LoVo (cell line): ENCODE measurements at regions not wholly inside any gene's neighbourhood (a gene's known extent, or its start where the extent isn't known, plus 50 kb on each side); places are given as distances from the start of the nearest gene placed in this dataset.
A peak's percentile ranks its signal among the peaks of the same experiment; 100 is the strongest.
"Not testable (repeated sequence)": the region's sequence is repeated elsewhere in the genome, so short reads cannot be mapped to it uniquely, and the experiment has no call there.

Source experiments
- DNase-seq: peaks from one replicate; pipeline ENCODE4 v3.0.0-alpha.2; 2016; ENCODE audit warnings: low spot score

DNA sequence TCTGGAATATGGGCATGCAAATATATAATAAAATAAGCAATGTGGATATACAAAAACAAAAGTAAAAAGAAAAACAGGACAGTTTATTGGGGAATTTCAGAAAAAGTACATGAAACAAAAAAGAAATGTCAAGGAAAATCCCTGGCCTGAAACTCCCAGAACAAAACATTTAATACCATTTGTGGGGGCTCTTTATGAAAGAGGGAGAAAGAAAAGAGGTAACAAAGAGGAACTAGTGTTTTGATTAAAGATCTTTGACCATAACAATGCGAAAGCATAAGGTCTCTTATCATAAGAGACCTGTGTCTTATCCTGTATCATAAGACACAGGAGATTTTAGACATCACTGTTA, 88.6 kb upstream of the ARID1B start:
- DNase-seq, result no peak

DNA sequence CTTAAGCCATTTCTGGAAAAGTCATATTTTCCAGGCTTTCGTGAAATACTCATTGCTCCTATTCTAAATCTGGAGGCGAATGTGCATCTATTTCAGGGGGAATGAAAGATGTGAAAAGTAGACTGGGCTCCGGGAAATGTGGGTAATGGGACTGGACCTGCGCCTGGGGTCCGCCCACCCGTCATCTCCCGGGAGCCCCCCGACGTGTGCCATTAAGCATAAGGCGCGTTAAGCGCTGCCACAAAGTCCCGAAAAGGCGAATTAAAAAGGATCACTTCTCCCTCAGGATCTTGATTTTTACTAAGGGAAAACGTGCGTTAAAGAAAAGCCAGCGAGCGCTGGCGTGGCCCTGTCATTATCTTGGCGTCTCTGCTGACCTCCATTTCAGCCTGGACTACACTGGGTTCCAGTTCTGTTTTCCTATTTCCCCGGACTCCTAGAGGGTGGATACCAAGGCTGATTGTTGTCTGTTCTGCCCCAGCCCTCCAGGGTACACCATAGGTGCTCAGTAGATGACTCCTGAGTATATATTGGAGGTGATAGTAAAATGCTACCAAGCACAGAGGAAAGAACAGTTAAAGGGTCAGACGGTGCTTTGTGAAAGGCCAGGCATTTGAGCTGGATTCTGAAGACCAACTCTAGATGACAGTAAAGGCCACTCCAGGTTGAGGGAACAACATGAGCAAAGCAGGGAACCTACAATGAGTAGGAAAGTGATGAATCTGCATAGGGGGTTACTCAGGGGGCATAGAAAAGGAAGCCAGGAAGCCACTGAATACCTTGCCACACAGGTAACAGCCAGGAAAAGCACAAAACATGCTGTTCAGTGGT, 89.2 kb upstream of the ARID1B start:
- DNase-seq, result no peak

DNA sequence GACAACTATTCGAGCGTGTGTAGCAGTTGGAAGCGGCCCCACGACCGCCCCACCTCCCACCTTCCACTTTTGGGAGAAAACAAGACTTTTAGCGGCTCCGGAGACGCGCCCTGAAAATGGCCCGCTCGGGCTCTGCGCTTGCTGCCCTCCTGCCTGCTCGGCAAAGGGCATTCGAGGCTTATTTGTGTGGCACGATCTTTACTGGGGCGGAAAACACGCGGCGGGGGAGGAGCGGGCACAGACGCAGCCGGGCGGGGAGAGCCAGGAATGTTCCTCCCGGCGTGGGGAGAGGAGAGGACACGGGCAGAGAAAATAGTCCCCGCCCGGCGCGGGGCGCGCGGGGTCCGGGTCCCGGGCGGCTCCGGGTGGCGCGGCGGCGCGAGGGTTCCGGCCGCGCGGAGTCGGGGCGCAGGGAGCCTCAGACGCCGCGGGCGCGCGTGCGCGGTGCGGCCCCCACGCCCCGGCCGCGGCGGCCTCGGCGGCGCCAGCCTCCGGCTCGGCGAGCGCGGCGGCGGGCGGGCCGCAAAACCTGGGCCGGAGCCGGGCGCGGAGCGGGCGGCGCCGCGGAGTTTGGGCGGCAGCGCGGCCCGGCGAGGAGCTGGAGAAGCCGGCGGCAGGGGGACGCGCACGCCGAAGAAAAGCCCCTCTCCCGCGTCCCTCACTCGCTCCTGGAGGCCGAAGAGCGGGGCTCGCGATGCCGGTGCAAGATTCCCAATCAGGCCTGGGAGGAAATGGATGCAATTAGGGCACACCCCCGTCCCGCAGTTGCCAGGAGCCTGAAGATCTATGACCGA, 90.0 kb upstream of the ARID1B start:
- peak; percentile 84 for DNase-seq

DNA sequence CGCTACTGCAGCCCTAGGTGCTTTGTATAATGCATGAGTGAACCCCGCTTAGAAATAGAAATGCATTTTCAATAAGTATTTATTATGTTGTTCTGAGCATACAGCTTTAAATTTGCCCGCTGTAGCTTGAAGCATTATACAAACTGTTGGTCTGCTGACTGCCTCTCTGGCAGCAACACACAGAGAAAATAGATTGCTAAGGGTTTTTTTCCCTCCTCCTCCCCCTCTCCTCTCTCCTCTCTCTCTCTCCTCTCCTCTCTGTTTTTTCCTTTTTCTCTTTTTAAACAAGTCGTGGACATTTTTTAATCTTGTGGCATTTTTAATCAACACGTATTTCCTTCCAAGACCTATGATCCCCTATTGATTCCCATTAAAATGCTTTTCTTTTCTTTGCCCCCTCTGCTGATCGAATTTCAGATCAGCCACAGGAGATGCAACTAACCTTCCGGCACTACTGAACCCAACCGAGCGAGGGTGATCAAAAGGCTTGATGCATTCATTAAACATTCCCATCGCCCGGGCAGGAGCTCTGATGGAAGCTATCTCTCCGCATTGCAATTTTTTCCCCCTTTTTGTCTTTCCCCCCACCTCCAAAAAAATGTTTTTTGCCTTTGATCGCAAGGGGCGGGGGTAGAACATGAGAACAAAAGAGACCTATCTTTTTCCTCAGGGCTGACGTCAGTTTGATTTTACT, 90.7 kb upstream of the ARID1B start:
- DNase-seq, result peak; percentile 57

DNA sequence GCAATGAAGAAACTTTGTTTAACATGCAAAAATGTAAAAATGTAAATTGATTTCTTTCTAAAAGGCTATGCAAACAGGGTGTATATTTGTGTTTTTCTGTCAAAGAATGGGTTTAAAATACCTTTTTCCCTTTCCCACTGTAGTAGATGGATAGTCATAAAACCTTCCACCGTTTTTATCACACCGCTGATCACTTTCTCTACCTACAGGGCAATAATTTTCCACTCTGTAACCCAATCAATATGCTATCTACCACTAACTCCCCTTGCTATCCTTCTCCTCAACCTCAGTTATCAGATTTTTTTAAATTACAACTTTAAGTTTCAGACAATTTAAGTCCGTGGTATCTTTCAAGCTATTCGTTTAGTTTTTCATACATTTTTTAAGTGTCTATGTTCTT, 91.4 kb upstream of the ARID1B start:
- no peak for DNase-seq

DNA sequence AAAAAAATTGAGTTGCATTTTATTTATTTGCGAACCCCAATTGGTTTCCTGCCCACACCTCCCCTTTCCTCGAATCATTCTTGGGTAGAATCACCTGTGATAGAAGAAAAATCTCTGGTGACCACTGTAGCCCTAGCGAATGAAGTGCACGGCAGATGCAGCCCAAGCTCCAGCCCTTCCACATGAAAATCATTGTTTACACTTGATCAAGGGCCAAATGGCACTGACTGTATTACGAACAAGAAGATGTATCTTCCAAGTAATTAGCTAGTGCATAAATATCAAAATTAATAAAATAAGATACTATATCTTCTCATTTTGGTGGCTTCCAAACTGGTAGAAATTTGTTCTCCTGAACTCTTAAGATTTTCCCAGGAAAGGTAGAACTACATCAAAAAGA, 93.4 kb upstream of the ARID1B start:
- no peak for DNase-seq

DNA sequence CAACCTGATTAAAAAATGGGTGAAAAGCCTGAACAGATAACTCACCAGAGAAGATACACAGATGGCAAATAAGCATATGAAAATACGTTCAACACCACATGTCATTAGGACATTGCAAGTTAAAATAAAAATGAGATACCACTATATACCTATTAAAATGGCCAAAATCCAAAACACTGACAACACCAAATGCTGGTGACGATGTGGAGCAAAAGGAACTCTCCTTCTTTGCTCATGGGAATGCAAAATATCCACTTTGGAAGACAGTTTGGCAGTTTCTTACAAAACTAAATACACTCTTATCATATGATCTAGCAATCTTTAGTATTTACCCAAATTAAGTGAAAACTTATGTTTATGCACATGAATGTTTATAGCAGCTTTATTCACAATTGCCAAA, 100.5 kb upstream of the ARID1B start:
- DNase-seq, result no peak

DNA sequence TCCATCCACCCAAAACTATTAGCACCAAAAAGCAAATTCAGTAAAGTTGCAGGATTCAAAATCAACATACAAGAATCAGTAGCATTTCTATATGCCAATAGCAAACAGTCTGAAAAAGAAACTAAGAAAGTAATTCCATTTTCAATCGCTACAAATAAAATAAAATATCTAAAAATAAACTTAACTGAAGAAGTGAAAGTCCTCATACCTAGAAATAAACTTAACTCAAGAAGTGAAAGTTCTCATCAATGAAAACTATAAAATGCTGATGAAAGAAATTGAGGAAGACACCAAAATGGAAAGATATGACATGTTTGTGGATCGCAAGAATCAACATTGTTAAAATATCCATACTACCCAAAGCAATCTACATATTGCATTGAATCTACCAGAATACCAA, 103.0 kb upstream of the ARID1B start:
- no peak for DNase-seq

DNA sequence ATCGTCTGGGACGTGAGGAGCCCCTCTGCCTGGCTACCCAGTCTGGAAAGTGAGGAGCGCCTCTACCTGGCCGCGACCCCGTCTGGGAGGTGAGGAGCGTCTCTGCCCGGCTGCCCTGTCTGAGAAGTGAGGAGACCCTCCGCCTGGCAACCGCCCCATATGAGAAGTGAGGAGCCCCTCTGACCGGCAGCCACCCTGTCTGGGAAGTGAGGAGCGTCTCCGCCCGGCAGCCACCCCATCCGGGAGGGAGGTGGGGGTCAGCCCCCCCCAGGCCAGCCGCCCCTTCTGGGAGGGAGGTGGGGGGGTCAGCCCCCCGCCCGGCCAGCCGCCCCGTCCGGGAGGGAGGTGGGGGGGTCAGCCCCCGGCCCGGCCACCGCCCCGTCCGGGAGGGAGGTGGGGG, 107.1 kb upstream of the ARID1B start:
- DNase-seq, result not testable (repeated sequence)

DNA sequence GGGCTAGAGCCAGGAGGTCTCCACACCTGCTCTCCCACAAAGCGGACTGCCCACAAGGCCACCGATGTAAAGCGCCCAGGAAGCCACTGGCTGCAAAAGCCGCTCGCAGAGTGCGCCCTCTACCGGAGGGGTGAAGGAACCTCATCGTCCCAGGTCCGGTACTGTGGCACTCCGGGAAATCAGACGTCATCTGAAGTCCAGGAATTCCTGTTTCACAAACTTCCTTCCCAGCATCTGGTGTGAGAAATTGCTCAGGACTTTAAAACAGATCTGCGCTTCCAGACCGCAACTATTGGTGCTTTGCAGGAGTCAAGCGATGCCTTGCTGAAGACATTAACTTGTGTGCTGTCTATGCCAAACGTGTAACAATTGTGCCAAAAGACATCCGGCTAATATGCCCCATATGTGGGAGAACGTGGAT, 115.1 kb upstream of the ARID1B start:
- DNase-seq, result peak; percentile 48

DNA sequence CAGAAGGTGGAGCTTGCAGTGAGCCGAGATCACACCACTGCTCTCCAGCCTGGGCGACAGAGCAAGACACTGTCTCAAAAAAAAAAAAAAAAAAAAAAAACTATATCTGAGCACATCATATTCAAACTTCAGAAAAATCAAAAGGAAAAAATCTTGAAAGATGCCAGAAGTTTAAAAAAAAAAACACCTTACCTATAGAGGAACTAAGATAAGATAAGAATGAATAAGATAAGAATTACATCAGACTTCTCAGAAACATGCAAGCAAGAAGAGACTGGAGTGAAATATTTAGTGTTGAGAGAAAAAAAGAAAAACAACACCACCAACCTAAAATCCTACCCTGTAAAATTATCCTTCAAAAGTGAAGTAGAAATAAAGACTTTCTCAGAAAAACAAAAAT, 116.8 kb upstream of the ARID1B start:
- no peak for DNase-seq

DNA sequence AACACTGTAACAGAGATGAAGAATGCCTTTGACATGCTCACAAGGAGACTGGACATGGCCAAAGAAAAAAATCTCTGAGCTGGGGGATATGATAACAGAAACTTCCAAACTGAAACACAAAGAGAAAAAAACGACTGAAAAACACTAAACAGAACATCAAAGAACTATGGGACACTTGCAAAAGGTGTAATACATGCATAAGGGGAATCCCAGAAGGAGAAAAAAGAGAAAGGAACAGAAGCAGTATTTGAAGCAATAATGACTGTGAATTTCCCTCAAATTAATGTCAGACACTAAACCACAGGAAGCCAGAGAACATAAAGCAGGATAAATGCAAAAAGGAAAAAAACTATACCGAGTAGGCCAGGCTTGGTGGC, 117.4 kb upstream of the ARID1B start:
- no peak for DNase-seq

DNA sequence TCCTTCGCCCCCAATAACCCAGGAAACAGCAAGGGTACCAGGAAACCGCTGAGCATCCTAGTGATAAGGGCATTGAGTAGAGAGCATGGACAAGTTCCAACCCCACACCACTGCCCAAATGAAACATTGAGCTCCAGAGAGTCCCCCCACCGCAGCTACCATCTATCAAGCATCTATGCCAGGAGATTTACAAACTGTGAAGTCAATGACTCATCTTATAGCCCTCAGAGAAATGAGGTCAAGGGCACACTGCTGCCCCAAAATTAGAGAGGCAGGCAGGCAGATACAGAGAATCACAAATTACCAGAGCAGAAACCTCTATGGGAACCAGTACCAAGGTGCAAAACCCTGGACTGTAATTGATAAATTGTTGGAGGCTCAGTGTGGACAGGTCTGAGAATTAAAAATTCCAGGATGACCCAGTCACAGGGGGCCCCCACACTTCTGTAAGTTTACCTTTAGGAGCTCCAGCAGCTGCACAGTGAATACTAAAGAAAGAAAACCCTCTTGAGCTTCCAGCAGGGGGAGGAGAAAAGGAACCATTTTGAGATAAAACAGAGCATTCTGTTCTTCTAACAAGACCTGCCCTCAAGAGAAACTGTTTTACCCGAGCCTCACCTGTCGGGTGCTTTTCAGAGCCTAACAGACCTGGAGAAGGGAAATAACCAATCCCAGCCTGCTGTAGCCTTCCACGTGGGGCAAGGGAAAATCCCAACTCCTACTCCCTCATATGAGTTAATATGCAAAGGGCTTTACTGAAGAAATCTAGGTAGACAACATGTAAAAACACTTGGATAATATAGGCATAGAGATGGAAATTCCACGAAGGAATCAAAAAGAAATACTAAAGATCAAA, 118.0 kb upstream of the ARID1B start:
- no peak for DNase-seq

DNA sequence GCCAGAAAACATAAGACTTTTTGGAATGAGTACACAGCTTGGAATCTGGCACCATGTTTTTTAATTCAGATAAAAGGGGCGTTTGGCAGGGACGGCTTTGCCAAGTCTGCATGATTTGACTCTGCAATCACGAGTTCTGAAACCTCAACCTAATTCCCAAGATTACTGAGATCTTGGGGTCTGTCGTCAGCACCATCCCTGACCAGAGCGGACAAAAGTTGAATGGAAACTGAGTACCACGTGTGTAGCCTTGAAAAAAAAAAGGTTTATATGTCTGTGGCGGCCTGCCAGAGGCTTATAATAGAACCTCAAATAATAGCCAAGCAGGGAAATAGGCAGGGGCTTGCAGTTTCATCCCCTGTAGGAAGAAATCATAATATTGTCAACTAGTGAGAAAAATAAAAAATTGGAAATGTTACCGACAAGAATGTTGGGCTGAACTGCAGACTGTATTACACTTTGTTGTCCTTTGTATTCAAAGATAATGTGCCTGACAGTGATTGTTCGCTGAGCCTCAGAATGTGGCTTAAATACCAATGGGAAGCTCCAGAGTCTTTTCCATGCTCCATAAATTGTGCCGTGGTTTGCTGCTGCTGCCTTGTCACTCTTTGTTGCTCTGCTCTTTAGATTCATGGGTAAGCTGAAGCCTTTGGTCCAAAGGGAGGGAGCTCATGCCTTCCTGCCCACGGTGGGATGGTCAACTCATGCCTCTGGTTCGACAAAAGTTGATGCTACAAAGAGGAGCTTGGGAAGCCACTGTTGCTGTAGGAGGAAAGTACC, 118.8 kb upstream of the ARID1B start:
- DNase-seq, result no peak

DNA sequence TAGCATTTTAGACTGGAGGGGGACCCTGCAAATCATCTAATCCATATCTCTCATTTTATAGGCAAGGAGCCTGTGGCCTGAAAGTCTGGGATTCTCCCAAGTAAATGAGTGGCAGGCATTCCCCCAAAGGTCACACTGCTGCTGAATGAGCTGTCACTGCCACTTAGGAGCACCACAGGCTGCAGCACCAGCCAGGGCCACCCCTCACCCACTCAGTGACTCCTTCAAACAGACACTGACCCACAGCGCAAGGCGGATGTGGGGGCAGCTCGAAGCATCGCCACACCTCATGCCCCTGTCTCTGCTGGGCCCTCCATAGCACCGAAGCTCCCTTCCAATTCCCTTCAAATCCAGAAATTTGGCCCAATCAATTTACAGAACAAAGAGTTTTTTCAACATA, 119.9 kb upstream of the ARID1B start:
- DNase-seq, result no peak

DNA sequence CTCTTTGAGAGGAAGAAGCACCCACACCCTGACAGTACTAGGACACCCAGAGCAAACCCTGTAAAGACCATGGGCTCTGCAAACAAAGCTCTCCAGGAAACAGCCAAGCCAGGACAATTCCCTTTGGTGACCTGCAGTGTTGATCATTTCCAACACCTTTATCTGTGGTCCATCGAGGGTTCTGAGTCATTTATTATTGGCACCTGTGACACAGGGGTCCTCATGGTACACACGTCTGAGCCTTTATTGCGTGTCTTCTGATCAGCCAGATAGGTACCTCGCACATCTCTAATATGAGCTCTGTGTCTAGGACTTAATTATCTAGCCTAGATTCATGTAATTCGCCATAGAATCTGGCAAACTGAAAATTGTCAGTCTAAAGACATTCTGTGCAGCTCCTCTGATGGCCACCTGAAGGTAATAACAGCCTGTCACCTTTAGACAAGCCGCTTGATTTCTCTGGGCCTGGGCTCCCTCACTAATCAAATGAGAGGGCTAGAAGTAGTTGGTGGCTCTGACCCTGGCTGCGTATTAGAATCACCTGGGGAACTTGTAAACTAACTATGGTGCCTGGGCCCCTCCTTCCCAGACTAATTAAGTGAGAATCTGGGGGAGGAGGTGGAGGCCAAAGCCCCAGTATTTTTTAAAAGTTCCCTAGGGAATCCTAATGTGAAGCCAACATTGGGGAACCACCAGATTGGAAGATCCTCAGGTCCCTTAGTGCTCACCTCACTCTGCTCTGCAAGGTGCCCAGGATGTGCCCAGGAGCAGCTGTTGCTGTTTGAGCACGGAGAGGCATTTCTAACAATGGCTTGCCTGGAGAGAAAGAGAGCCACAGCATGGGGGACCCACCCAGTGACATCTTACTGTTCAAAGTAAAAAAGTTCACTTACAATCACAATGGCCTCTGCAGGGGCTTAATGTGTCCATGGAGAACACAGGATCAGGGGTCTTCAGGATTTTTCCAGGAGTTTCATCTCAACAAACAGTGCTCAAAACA, 122.0 kb upstream of the ARID1B start:
- DNase-seq, result no peak

DNA sequence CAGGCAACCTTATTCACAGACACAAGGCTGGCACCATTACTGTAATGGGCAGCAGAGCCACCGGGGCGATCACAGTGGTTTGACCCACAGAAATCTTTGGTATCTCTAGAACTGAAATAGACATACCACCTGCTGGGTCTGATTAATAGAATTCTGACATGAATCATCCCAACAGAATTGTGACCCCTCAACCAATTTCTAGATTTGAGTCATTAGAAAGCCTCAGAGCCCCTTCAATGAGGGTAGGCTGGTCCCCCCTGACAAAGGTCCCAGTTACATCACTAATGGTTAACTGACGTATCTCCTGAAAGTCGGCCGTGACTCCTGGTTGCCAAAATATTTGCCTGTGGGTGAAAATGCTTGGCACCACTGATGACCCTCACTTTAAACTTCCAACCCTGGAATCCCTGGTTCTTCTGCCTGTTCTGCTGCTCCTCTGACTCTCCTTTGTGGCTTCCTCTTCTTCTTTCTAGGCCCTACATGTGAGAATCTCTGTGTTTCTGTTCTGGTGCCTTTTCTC, 124.9 kb upstream of the ARID1B start:
- DNase-seq, result no peak

DNA sequence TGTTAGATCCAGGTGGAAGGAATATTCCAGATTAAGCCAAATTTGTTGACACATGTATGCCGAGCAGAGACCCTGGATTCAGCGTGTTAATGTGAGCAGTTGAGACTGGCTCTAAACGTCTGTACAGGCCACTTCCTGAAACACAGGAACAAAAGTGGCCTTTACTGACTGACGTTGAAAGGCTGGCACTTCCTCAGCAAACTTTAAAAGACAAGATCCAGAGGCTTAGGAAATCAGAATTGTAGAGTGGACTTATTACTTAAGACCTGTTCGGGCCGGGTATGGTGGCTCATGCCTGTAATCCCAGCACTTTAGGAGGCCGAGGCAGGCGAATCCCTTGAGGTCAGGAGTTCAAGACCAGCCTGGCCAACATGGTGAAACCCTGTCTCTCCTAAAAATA, 125.7 kb upstream of the ARID1B start:
- no peak for DNase-seq

DNA sequence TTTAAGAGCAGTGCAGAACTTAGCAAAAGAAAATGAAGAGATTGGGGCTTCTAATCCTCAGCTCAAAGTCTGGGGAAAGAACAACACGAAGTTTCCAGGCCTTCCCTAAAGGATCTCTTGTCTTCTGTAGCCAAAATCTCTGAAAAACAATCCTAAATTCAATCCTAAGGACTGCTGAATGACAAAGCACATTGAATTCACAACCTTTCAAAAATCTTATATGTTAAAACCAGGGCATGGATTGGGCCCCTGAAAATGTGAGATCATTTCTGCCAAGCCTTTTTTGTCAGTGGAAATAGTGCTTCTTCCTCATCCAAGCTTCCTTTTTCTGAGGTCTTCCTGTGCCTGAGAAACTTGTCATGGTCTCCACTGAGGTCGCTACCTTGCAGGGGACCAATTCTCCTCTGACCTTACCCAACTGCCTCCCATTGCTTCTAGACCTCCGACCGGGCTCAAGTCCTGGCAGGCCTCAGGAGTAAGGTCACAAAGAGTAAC, 126.2 kb upstream of the ARID1B start:
- DNase-seq, result no peak

DNA sequence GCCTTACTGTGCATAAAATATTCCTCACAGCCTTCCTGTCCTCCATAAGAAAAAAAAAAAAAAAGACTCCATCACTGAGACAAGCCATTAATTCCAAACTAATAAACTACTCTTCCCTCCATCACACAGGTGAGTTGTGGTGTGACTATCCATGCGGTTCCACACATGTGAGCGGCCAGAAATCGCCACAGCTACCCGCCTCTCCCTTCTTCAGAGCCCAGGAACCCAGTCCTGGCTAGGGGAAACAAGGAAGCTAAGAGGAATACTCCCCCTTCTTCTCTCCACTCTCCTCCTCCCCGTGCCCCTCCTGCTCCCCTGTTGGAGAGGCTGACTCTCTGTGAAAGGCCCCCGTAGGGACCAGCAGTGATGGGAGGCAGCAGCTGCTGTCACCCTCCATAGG, 128.6 kb upstream of the ARID1B start:
- no peak for DNase-seq
